ENCODE measurements at regions not wholly inside any gene's neighbourhood (a gene's known extent, or its start where the extent isn't known, plus 50 kb on each side); places are given as distances from the start of the nearest gene placed in this dataset.
"Not testable (repeated sequence)": the region's sequence is repeated elsewhere in the genome, so short reads cannot be mapped to it uniquely, and the experiment has no call there.

- peak; percentile 50 for DNase-seq (ENCODE audit: low spot score)
Measured at GRCh38 chr4:4666693-4667621, 125.1 kb upstream of the STX18 start.

- DNase-seq (ENCODE audit: low spot score) = no peak
Measured at GRCh38 chr4:4666187-4666586, 124.3 kb upstream of the STX18 start.

GRCh38 chr4:4664234-4664633 lies 122.4 kb upstream of the STX18 start:
- no peak for DNase-seq (ENCODE audit: low spot score)

GRCh38 chr4:4663028-4663427 lies 121.2 kb upstream of the STX18 start:
- DNase-seq (ENCODE audit: low spot score) = no peak

- no peak for DNase-seq (ENCODE audit: low spot score)
Measured at GRCh38 chr4:4662230-4662629, 120.4 kb upstream of the STX18 start.

- no peak for DNase-seq (ENCODE audit: low spot score)
Measured at GRCh38 chr4:4659871-4660651, 118.2 kb upstream of the STX18 start.

- DNase-seq (ENCODE audit: low spot score) = no peak
Measured at GRCh38 chr4:4658052-4658451, 116.2 kb upstream of the STX18 start.

- DNase-seq (ENCODE audit: low spot score) = no peak
Measured at GRCh38 chr4:4656977-4657376, 115.1 kb upstream of the STX18 start.

GRCh38 chr4:4655901-4656300 lies 114.1 kb upstream of the STX18 start:
- no peak for DNase-seq (ENCODE audit: low spot score)

- DNase-seq (ENCODE audit: low spot score) = no peak
Measured at GRCh38 chr4:4655011-4655410, 113.2 kb upstream of the STX18 start.

- peak; percentile 43 for DNase-seq (ENCODE audit: low spot score)
Measured at GRCh38 chr4:4651811-4652755, 110.2 kb upstream of the STX18 start.

GRCh38 chr4:4647041-4647440 lies 105.2 kb upstream of the STX18 start:
- no peak for DNase-seq (ENCODE audit: low spot score)

GRCh38 chr4:4645743-4646142 lies 103.9 kb upstream of the STX18 start:
- no peak for DNase-seq (ENCODE audit: low spot score)

- not testable (repeated sequence) for DNase-seq (ENCODE audit: low spot score)
Measured at GRCh38 chr4:4644277-4644676, 102.4 kb upstream of the STX18 start.

GRCh38 chr4:4643743-4644142 lies 101.9 kb upstream of the STX18 start:
- DNase-seq (ENCODE audit: low spot score) = not testable (repeated sequence)

GRCh38 chr4:4643306-4643705 lies 101.5 kb upstream of the STX18 start:
- no peak for DNase-seq (ENCODE audit: low spot score)

- DNase-seq (ENCODE audit: low spot score) = no peak
Measured at GRCh38 chr4:4642496-4643000, 100.7 kb upstream of the STX18 start.

GRCh38 chr4:4641661-4642495 lies 100.0 kb upstream of the STX18 start:
- peak; percentile 43 for DNase-seq (ENCODE audit: low spot score)

- DNase-seq (ENCODE audit: low spot score) = no peak
Measured at GRCh38 chr4:4641254-4641653, 99.4 kb upstream of the STX18 start.

GRCh38 chr4:4640692-4641091 lies 98.8 kb upstream of the STX18 start:
- DNase-seq (ENCODE audit: low spot score) = peak; percentile 64

GRCh38 chr4:4639370-4639769 lies 97.5 kb upstream of the STX18 start:
- no peak for DNase-seq (ENCODE audit: low spot score)

Measured in iPS-NIHi11 (cell line).